HuH-7.5 (cell line): ENCODE measurements at regions not wholly inside any gene's neighbourhood (a gene's known extent, or its start where the extent isn't known, plus 50 kb on each side); places are given as distances from the start of the nearest gene placed in this dataset.
"Not testable (repeated sequence)": the region's sequence is repeated elsewhere in the genome, so short reads cannot be mapped to it uniquely, and the experiment has no call there.

ENCODE experiments used
- DNase-seq: peaks from one replicate; pipeline ENCODE4 v3.0.0; 2011; ENCODE audit warnings: low spot score

- DNase-seq, result no peak
These were observed 104.9 kb upstream of the PLD5 start for GRCh38 chr1:242629396-242629795.

- no peak for DNase-seq
These were observed 99.3 kb upstream of the PLD5 start for GRCh38 chr1:242623756-242624155.

GRCh38 chr1:242623119-242623518 is 98.6 kb upstream of the PLD5 start:
- DNase-seq, result no peak

- no peak for DNase-seq
These were observed 88.8 kb upstream of the PLD5 start for GRCh38 chr1:242613266-242613815.

- no peak for DNase-seq
These were observed 85.7 kb upstream of the PLD5 start for GRCh38 chr1:242610209-242610608.

- DNase-seq, result no peak
These were observed 81.0 kb upstream of the PLD5 start for GRCh38 chr1:242605521-242605920.

GRCh38 chr1:242602001-242602400 is 77.5 kb upstream of the PLD5 start:
- no peak for DNase-seq

GRCh38 chr1:242593756-242594155 is 69.3 kb upstream of the PLD5 start:
- DNase-seq, result not testable (repeated sequence)

- no peak for DNase-seq
These were observed 61.8 kb upstream of the PLD5 start for GRCh38 chr1:242586360-242586680.

GRCh38 chr1:242585616-242586359 is 61.3 kb upstream of the PLD5 start:
- DNase-seq, result no peak

GRCh38 chr1:242582669-242583068 is 58.2 kb upstream of the PLD5 start:
- no peak for DNase-seq

- no peak for DNase-seq
These were observed 55.2 kb upstream of the PLD5 start for GRCh38 chr1:242579528-242580235.
